HG02938 (cell line): ENCODE measurements at regions not wholly inside any gene's neighbourhood (a gene's known extent, or its start where the extent isn't known, plus 50 kb on each side); places are given as distances from the start of the nearest gene placed in this dataset.

Source experiments
- ATAC-seq: cut with Tn5 transposase; IDR thresholded peaks from one replicate; pipeline ENCODE4 v1.9.1; 2021; ENCODE audit warnings: mild to moderate bottlenecking, moderate library complexity; ENCODE audit not compliant: unreplicated experiment

- no peak for ATAC-seq
Observed at GRCh38 chr16:86016201-86016965, 117.4 kb downstream of the IRF8 start.

DNA sequence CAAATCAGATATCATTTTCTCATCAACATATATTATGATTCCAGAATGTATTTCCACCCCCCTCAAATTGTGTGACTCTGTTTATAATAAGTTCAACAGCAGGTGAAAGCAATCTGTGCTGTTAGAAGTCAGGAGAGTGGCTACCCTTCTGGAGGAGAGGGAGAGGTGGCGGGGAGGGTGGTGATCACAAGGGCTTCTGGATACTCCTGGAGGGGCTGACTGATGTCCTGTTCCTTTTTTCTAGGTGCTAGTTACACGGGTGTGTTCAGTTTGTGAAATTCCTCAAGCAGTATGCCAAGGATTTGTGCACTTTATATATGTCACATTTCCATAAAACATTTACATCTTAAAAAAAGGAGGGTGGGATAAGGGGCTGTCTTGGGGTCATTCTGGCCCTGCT lies 119.1 kb downstream of the IRF8 start:
- no peak for ATAC-seq

DNA sequence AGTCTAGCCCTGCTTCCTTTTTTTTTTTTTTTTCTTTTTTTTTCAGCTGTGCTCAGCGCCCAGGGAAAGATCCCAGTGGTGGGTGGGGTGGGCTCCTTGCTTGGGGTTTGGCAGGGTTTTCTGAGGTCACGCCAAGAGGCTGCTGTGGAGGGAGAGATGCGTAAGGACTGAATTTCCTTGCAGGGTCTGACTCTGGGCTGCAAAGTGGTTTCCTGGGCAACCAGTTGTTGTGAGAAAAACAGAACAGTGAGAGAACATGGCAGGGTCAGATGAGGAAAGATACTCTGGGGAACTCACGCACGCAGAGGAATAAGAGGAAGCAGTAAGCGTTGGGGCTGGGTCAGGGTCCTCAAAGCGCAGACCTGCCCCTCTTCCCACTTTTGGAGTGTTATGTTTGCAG lies 119.5 kb downstream of the IRF8 start:
- ATAC-seq, result no peak

DNA sequence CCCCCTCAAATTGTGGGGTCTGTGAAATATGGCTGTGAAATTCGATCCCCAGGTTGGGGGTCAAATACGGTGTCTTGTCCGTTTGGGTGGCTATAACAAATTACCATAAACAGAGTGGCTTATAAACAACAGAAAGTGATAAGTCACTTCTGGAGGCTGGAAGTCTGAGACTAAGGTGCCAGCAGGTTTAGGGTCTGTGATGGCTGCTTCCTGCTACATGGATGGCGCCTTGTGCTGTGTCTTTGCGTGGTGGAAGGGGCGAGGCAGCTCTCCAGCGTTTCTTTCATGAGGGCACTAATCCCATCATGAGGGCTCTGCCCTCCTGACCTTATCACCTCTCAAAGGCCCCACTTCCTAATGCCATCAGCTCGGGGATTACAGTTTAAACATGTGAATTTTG lies 120.0 kb downstream of the IRF8 start:
- ATAC-seq, result no peak

GRCh38 chr16:86019446-86020047 lies 120.6 kb downstream of the IRF8 start:
- no peak for ATAC-seq

DNA sequence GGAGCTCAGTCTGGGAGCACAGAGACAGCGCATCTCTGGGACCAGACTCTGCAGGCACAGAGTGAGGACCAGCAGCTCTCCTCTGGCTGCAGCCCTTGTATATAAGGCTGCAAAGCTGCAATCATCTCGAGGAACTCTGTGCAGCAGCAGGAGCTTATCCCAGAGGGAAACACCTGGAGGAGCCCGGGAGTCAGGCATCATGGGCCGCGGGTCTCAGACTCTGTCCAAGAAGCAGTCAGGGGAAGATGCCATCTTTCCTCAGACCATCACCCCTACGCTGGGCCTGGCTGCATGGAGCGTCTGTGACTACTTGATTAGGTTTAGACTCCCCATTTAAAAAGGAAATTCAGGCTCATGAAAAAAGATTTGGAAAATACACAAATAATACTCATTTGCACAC lies 122.0 kb downstream of the IRF8 start:
- no peak for ATAC-seq

DNA sequence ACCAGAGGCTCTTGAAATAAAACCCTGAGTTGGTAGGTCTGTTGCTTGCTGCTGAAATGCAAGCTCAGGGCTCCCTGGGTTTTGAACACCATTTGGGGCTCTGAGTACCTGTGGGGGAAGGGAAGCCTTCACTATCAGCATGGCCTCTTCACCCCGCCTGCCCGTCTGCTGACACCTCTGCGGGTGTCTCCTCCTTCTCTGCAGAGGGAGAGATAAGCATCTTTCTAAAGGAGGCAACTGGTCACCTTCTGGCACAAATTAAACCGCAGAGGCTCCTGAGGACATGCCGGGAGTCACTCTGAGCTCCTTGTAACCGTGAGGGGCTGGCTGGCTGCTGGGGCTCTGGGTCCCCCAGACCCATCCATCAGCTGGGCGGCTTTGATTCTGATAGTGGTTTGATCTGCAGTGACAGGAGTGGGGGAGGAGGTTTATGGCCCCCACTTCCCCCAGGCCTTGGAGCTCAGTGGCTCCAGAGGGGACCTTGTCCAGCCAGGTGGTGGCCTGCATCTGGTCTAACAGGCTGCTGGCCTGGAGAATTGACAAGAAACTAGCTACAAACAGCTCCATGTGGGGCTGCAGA lies 123.5 kb downstream of the IRF8 start:
- no peak for ATAC-seq

- ATAC-seq, result no peak
Observed at GRCh38 chr16:86024210-86024609, 125.2 kb downstream of the IRF8 start.

GRCh38 chr16:86025706-86026105 lies 126.7 kb downstream of the IRF8 start:
- ATAC-seq, result no peak

GRCh38 chr16:86026171-86026910 lies 127.4 kb downstream of the IRF8 start:
- ATAC-seq, result no peak

- no peak for ATAC-seq
Observed at GRCh38 chr16:86026916-86027315, 128.0 kb downstream of the IRF8 start.

- no peak for ATAC-seq
Observed at GRCh38 chr16:86027373-86028126, 128.6 kb downstream of the IRF8 start.

DNA sequence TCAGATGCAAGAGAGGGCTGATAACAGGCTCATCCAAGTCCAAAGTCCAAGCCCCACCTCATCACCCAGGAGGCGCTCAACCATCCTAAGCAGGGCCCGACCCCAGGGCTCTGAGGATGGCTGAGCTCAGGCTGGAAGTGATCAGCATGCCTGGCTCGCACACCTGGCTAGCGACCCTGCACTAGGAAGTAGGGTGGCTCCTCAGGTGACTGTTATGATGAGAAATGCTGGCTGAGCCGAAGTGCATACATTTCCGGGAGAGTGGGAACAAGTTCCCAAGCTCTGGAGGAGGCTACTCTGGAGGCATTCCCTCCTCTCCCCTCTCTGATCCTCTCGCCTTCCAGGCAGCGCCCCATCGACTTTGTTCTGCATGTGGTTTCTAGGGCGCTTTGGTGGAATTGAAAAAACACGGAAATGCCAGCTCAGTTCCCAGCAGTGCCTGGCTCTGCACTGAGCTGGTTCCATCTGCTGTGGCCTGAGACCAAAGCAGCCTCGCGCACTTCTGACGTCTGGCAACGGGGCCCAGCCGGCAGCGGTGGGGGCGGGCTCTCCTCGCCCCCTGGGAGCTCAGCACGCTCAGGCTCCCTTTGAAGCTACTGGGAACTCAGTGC lies 130.3 kb downstream of the IRF8 start:
- ATAC-seq, result no peak

GRCh38 chr16:86030116-86030515 lies 131.2 kb downstream of the IRF8 start:
- ATAC-seq, result no peak

DNA sequence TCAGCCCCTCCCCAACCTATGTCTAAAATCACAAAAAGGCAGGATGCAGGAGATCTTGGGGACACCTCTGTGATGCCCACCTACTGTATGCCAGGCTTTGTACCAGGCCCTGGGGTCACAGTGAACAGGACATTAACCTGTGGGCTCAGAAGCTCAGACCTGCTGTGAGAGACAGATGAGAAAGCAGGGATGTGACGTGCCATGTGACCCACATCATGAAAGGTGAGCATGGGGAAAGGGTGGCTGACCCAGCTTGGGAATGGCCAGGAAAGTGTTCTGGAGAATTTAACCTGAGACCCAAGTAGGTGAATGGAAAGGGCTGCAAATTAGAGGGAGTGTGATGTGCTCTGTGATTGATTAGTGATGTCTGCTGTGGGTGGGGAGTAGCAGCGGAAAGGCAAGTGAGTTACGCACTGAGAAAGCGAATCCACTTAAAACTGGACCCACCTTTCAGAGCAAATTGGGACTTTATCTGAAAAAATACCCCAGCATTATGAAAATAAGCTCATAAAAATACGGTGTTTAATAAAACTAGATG lies 132.2 kb downstream of the IRF8 start:
- no peak for ATAC-seq

- no peak for ATAC-seq
Observed at GRCh38 chr16:86033016-86033474, 134.1 kb downstream of the IRF8 start.

GRCh38 chr16:86033971-86034370 lies 135.0 kb downstream of the IRF8 start:
- ATAC-seq, result no peak

DNA sequence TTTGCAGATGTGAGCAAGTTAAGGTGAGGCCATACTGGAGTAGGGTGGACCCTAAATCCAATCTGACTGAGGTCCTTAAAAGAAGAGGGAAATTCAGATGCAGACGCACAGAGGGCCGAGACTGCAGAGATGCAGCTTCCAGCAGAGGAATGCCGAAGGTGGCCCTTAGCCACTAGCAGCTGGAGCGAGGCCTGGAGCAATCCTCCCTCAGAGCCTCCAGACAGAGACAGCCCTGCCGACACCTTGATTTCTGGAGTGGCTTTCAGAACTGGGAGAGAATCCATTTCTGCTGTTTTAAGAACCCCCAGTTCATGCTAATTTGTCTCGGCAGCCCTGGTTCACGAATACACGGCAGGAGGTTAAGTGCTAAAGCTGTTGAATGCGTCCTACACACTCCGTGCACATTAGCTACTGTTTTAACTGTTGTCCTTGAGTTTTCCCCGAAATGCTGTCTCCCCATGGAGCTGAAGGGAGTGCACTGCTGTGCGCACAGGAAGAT lies 135.5 kb downstream of the IRF8 start:
- no peak for ATAC-seq

DNA sequence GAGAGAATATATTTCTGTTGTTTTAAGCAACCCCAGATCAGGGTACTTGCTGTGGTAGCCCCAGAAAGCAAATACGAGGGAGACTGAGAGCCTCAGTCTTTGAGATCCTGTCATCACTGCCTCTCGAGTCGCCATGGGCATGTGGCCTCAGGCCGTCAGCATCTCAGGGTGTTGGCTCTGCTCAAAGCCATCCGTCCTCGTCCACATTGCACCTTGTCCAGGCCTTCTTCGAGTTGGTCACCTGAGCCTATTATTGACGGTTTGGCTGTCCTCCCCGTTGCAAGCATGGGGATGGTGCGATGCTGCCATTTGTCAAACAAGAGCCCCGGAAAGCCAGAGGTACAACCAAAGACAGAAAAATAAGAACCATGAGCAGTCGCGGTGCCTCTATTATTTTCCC lies 136.9 kb downstream of the IRF8 start:
- ATAC-seq, result no peak
